ENCODE measurements at regions not wholly inside any gene's neighbourhood (a gene's known extent, or its start where the extent isn't known, plus 50 kb on each side); places are given as distances from the start of the nearest gene placed in this dataset.
"Not testable (repeated sequence)": the region's sequence is repeated elsewhere in the genome, so short reads cannot be mapped to it uniquely, and the experiment has no call there.

DNA sequence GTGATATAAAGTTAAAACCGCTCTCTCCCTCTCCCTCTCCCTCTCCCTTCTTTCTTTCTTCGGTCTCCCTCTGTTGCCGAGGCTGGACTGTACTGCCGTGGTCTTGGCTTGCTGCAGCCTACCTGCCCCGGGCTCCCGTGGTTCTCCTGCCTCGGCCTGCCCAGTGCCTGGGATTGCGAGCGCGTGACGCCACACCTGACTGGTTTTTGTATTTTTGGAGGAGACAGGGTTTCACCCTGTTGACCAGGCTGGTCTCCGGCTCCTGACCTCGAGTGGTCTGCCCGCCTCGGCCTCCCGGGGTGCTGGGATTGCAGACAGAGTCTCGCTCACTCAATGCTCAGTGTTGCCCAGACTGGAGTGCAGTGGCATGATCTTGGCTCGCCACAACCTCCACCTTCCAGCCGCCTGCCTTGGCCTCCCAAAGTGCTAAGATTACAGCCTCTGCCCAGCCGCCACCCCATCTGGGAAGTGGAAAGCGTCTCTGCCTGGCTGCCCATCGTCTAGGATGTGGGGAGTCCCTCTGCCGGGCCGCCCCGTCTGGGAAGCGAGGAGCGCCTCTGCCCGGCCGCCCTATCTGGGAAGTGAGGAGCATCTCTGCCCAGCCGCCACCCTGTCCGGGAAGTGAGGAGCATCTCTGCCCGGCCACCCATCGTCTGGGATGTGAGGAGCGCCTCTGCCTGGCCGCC is 400.5 kb downstream of the CAAP1 start:
- H3K4me3 Mint-ChIP-seq; H3K4me1 Mint-ChIP-seq; ATAC-seq; H3K27ac Mint-ChIP-seq; intact Hi-C loops (cut with micrococcal nuclease); H3K27me3 Mint-ChIP-seq (ENCODE audit: low read depth in 2 of 2); H3K36me3 Mint-ChIP-seq; H3K36me3 ChIP-seq (ENCODE audit: control insufficient read depth, insufficient read depth, low read length); H3K27me3 ChIP-seq (ENCODE audit: control insufficient read depth, insufficient read depth, low read length); H3K27ac ChIP-seq (ENCODE audit: low read length); H3K4me3 ChIP-seq (ENCODE audit: low read length); DNase-seq; H3K4me1 ChIP-seq (ENCODE audit: control insufficient read depth, insufficient read depth, low read length): not testable (repeated sequence)
- H3K9me3 ChIP-seq (ENCODE audit: control insufficient read depth, insufficient read depth, low read length) = peaks cover 22% of the 10 kb centered on the region
- peaks cover 13 to 29% of the 10 kb centered on the region in 2 donors for H3K9me3 Mint-ChIP-seq
- 93% methylated on average over 35 of the region's 35 CpGs for WGBS (ENCODE audit: insufficient coverage)

DNA sequence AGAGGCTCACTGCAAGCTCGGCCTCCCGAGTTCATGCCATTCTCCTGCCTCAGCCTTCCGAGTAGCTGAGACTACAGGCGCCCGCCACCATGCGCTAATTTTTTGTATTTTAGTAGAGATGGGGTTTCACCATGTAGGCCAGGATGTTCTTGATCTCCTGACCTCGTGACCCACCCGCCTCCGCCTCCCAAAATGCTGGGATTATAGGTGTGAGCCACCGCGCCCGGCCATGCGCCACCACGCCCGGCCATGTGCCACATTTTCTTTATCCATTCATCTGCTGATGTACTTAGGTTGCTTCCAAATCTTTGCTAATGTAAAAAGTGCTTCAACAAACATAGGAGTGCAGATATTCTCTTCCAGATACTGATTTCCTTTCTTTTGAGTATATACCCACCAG is 408.6 kb downstream of the CAAP1 start:
- H3K36me3 ChIP-seq (ENCODE audit: control insufficient read depth, insufficient read depth, low read length) = no peaks in the 10 kb centered on the region
- intact Hi-C loops (cut with micrococcal nuclease) = no loop called here
- ATAC-seq (no peak), DNase-seq (no peak)
- Mint-ChIP-seq H3K27ac (no peak overlapping the region), H3K9me3 (peaks cover 11 to 27% of the 10 kb centered on the region in 2 donors), H3K4me3 (no peak overlapping the region), H3K4me1 (no peaks in the 10 kb centered on the region), H3K27me3 (ENCODE audit: low read depth in 2 of 2) (no peaks in the 10 kb centered on the region), H3K36me3 (peaks cover 19% of the 10 kb centered on the region)
- H3K27ac ChIP-seq (ENCODE audit: low read length) = no peak overlapping the region
- H3K4me3 ChIP-seq (ENCODE audit: low read length) = no peak overlapping the region
- 90% methylated on average over 15 of the region's 15 CpGs for WGBS (ENCODE audit: insufficient coverage)
- no peaks in the 10 kb centered on the region for H3K4me1 ChIP-seq (ENCODE audit: control insufficient read depth, insufficient read depth, low read length)
- no peaks in the 10 kb centered on the region for H3K9me3 ChIP-seq (ENCODE audit: control insufficient read depth, insufficient read depth, low read length)
- TF ChIP-seq, protein P1, sequence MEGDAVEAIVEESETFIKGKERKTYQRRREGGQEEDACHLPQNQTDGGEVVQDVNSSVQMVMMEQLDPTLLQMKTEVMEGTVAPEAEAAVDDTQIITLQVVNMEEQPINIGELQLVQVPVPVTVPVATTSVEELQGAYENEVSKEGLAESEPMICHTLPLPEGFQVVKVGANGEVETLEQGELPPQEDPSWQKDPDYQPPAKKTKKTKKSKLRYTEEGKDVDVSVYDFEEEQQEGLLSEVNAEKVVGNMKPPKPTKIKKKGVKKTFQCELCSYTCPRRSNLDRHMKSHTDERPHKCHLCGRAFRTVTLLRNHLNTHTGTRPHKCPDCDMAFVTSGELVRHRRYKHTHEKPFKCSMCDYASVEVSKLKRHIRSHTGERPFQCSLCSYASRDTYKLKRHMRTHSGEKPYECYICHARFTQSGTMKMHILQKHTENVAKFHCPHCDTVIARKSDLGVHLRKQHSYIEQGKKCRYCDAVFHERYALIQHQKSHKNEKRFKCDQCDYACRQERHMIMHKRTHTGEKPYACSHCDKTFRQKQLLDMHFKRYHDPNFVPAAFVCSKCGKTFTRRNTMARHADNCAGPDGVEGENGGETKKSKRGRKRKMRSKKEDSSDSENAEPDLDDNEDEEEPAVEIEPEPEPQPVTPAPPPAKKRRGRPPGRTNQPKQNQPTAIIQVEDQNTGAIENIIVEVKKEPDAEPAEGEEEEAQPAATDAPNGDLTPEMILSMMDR (IDR thresholded peaks at IDR 0.05) = no peak
- H3K27me3 ChIP-seq (ENCODE audit: control insufficient read depth, insufficient read depth, low read length) = no peaks in the 10 kb centered on the region

DNA sequence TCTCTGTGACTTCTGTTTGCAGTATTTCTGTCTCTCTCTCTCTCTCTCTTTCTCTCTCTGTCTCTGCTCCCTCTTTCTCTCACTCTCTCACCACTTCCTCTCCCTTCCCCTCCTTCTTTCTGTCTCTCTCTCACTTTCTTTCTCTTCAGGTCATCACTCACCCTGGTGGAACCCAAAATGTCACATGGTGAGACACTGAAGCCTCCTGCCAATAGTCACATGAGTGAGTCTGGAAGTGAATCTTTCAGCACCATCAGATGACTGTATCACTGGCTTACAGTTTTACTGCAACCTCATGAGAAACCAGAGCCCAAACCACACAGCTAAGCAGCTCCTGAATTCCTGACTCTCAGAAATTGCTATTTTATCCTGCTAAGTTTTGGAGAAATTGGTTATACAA is 414.6 kb downstream of the CAAP1 start:
- Mint-ChIP-seq H3K4me3 (no peak overlapping the region), H3K27me3 (ENCODE audit: low read depth in 2 of 2) (no peaks in the 10 kb centered on the region), H3K36me3 (peaks cover 16% of the 10 kb centered on the region), H3K27ac (no peak overlapping the region), H3K9me3 (peaks cover 18 to 29% of the 10 kb centered on the region in 2 donors), H3K4me1 (no peaks in the 10 kb centered on the region)
- H3K4me3 ChIP-seq (ENCODE audit: low read length) = no peak overlapping the region
- ATAC-seq (no peak), DNase-seq (no peak)
- no peaks in the 10 kb centered on the region for H3K27me3 ChIP-seq (ENCODE audit: control insufficient read depth, insufficient read depth, low read length)
- intact Hi-C loops (cut with micrococcal nuclease) = no loop called here
- H3K36me3 ChIP-seq (ENCODE audit: control insufficient read depth, insufficient read depth, low read length) = no peaks in the 10 kb centered on the region
- H3K27ac ChIP-seq (ENCODE audit: low read length) = no peak overlapping the region
- TF ChIP-seq, protein P1 (IDR thresholded peaks at IDR 0.05) = no peak
- H3K4me1 ChIP-seq (ENCODE audit: control insufficient read depth, insufficient read depth, low read length) = no peaks in the 10 kb centered on the region
- no peaks in the 10 kb centered on the region for H3K9me3 ChIP-seq (ENCODE audit: control insufficient read depth, insufficient read depth, low read length)

GRCh38 chr9:26471261-26471660 is 421.3 kb downstream of the CAAP1 start:
- ATAC-seq = no peak
- WGBS (ENCODE audit: insufficient coverage) = 70% methylated on average over 2 of the region's 2 CpGs
- peaks cover 7% of the 10 kb centered on the region for H3K9me3 ChIP-seq (ENCODE audit: control insufficient read depth, insufficient read depth, low read length)
- Mint-ChIP-seq H3K4me1 (no peaks in the 10 kb centered on the region), H3K4me3 (no peak overlapping the region), H3K27me3 (ENCODE audit: low read depth in 2 of 2) (no peaks in the 10 kb centered on the region), H3K27ac (no peak overlapping the region), H3K9me3 (peaks cover 10 to 19% of the 10 kb centered on the region in 2 donors), H3K36me3 (peaks cover 15% of the 10 kb centered on the region)
- TF ChIP-seq, protein P1 (IDR thresholded peaks at IDR 0.05) = no peak
- no peaks in the 10 kb centered on the region for H3K4me1 ChIP-seq (ENCODE audit: control insufficient read depth, insufficient read depth, low read length)
- no peaks in the 10 kb centered on the region for H3K27me3 ChIP-seq (ENCODE audit: control insufficient read depth, insufficient read depth, low read length)
- no peak overlapping the region for H3K4me3 ChIP-seq (ENCODE audit: low read length)
- intact Hi-C loops (cut with micrococcal nuclease) = no loop called here
- no peaks in the 10 kb centered on the region for H3K36me3 ChIP-seq (ENCODE audit: control insufficient read depth, insufficient read depth, low read length)
- no peak overlapping the region for H3K27ac ChIP-seq (ENCODE audit: low read length)
- no peak for DNase-seq

Measured in natural killer cell (primary cell).